Lower lobe of right lung (tissue), 2 donors: ENCODE measurements at regions not wholly inside any gene's neighbourhood (a gene's known extent, or its start where the extent isn't known, plus 50 kb on each side); places are given as distances from the start of the nearest gene placed in this dataset.

ENCODE experiments used
- ATAC-seq, 2 donors: fragments of 200-7000 bp; cut with Tn5 transposase; one replicate each; pipeline ENCODE4 v1.9.1; 2020 to 2022; ENCODE audit warnings: mild to moderate bottlenecking in 2 of 2, moderate library complexity in 2 of 2
- DNase-seq: peaks from one replicate; pipeline ENCODE4 v3.0.0-alpha.2; 2020
- H3K27ac ChIP-seq: fragments of 200-600 bp; one replicate; pipeline ENCODE4 v1.8.0; 2022
- H3K27me3 ChIP-seq: fragments of 200-600 bp; one replicate; pipeline ENCODE4 v1.8.0; 2022; ENCODE audit warnings: low read depth
- H3K36me3 ChIP-seq: fragments of 200-600 bp; one replicate; pipeline ENCODE4 v1.8.0; 2022; ENCODE audit warnings: mild to moderate bottlenecking
- H3K4me1 ChIP-seq: fragments of 200-600 bp; one replicate; pipeline ENCODE4 v1.8.0; 2022
- H3K4me3 ChIP-seq: fragments of 200-600 bp; one replicate; pipeline ENCODE4 v1.8.0; 2022; ENCODE audit warnings: mild to moderate bottlenecking
- H3K9me3 ChIP-seq: fragments of 200-600 bp; one replicate; pipeline ENCODE4 v1.8.0; 2022
- CTCF ChIP-seq: fragments of 200-600 bp; IDR thresholded peaks from one replicate; pipeline ENCODE4 v1.8.0; 2022; ENCODE audit warnings: antibody characterized with exemption, mild to moderate bottlenecking
- intact Hi-C: fragments of 100-400 bp; cut with DNase I; formaldehyde crosslinking; loops from one replicate; pipeline ENCODE4 v1.11.0; 2022
- donor health status: DM: no; HTN: yes; CAD: no; lungs with severe emphysema.

GRCh38 chr10:131015271-131015670, 296.2 kb downstream of the TCERG1L start:
- no peak for ATAC-seq
- no peak for DNase-seq
- Histone ChIP-seq H3K4me3 (no peak overlapping the region), H3K9me3 (no peaks in the 10 kb centered on the region), H3K36me3 (no peaks in the 10 kb centered on the region), H3K27ac (no peak overlapping the region), H3K4me1 (no peaks in the 10 kb centered on the region), H3K27me3 (no peaks in the 10 kb centered on the region)
- intact Hi-C loops: no loop called here
- TF ChIP-seq CTCF: no peak

- no peaks in the 10 kb centered on the region for H3K36me3 ChIP-seq
- intact Hi-C loops: no loop called here
- TF ChIP-seq CTCF: no peak
- H3K9me3 ChIP-seq: no peaks in the 10 kb centered on the region
- H3K4me1 ChIP-seq: no peaks in the 10 kb centered on the region
- ATAC-seq (no peak), DNase-seq (no peak)
- no peak overlapping the region for H3K27ac ChIP-seq
- H3K27me3 ChIP-seq: no peaks in the 10 kb centered on the region
- no peak overlapping the region for H3K4me3 ChIP-seq
Observed at GRCh38 chr10:131016556-131016955, 295.0 kb downstream of the TCERG1L start.

- Histone ChIP-seq H3K36me3 (no peaks in the 10 kb centered on the region), H3K27ac (no peak overlapping the region), H3K27me3 (peaks cover 3% of the 10 kb centered on the region), H3K9me3 (no peaks in the 10 kb centered on the region), H3K4me3 (no peak overlapping the region), H3K4me1 (no peaks in the 10 kb centered on the region)
- DNase-seq: no peak
- no peak for TF ChIP-seq CTCF
- intact Hi-C loops: no loop called here
- no peak for ATAC-seq
Observed at GRCh38 chr10:131017566-131018285, 293.8 kb downstream of the TCERG1L start.

GRCh38 chr10:131018886-131019500, 292.5 kb downstream of the TCERG1L start:
- ATAC-seq: no peak

GRCh38 chr10:131019696-131020095, 291.8 kb downstream of the TCERG1L start:
- Histone ChIP-seq H3K27me3 (peaks cover 3% of the 10 kb centered on the region), H3K4me3 (no peak overlapping the region), H3K36me3 (no peaks in the 10 kb centered on the region), H3K27ac (no peak overlapping the region), H3K9me3 (no peaks in the 10 kb centered on the region), H3K4me1 (no peaks in the 10 kb centered on the region)
- DNase-seq (no peak), ATAC-seq (no peak)
- intact Hi-C loops: no loop called here
- no peak for TF ChIP-seq CTCF

More at GRCh38 chr10:131018886-131019500, 292.5 kb downstream of the TCERG1L start:
- TF ChIP-seq CTCF: no peak
- no peaks in the 10 kb centered on the region for H3K36me3 ChIP-seq
- no peak overlapping the region for H3K27ac ChIP-seq
- no peaks in the 10 kb centered on the region for H3K4me1 ChIP-seq
- H3K4me3 ChIP-seq: no peak overlapping the region
- no peak for DNase-seq
- no peaks in the 10 kb centered on the region for H3K9me3 ChIP-seq
- intact Hi-C loops: no loop called here
- H3K27me3 ChIP-seq: peaks cover 3% of the 10 kb centered on the region
